NCI-H446 treated with DMSO at 0.1 percent for 48 hours (cell line): ENCODE measurements at regions not wholly inside any gene's neighbourhood (a gene's known extent, or its start where the extent isn't known, plus 50 kb on each side); places are given as distances from the start of the nearest gene placed in this dataset.

ENCODE experiments used
- DNase-seq: peaks from one replicate; lab custom pipeline; 2025; lab: John Stamatoyannopoulos, UW

GRCh38 chr16:79713609-79714309 is 113.2 kb upstream of the MAF start:
- DNase-seq: no peak

GRCh38 chr16:79712276-79712675 is 111.7 kb upstream of the MAF start:
- DNase-seq: no peak

GRCh38 chr16:79707876-79708275 is 107.3 kb upstream of the MAF start:
- DNase-seq: no peak

- DNase-seq: no peak
Measured at GRCh38 chr16:79703066-79703465, 102.5 kb upstream of the MAF start.

GRCh38 chr16:79698341-79698753 is 97.8 kb upstream of the MAF start:
- DNase-seq: no peak

GRCh38 chr16:79697562-79698112 is 97.1 kb upstream of the MAF start:
- DNase-seq: no peak

GRCh38 chr16:79691007-79691406 is 90.5 kb upstream of the MAF start:
- DNase-seq: no peak

- no peak for DNase-seq
Measured at GRCh38 chr16:79690159-79690558, 89.6 kb upstream of the MAF start.

- DNase-seq: no peak
Measured at GRCh38 chr16:79687249-79688130, 87.0 kb upstream of the MAF start.

- no peak for DNase-seq
Measured at GRCh38 chr16:79685871-79686270, 85.3 kb upstream of the MAF start.

GRCh38 chr16:79679334-79679733 is 78.8 kb upstream of the MAF start:
- no peak for DNase-seq

GRCh38 chr16:79677799-79678530 is 77.4 kb upstream of the MAF start:
- DNase-seq: no peak

- DNase-seq: no peak
Measured at GRCh38 chr16:79673635-79674034, 73.1 kb upstream of the MAF start.

GRCh38 chr16:79672524-79672923 is 72.0 kb upstream of the MAF start:
- DNase-seq: no peak

GRCh38 chr16:79668502-79668901 is 68.0 kb upstream of the MAF start:
- no peak for DNase-seq

- no peak for DNase-seq
Measured at GRCh38 chr16:79665970-79666369, 65.4 kb upstream of the MAF start.

- no peak for DNase-seq
Measured at GRCh38 chr16:79664407-79664806, 63.9 kb upstream of the MAF start.

GRCh38 chr16:79662669-79663313 is 62.3 kb upstream of the MAF start:
- DNase-seq: no peak

- no peak for DNase-seq
Measured at GRCh38 chr16:79662122-79662521, 61.6 kb upstream of the MAF start.

GRCh38 chr16:79661578-79661977 is 61.0 kb upstream of the MAF start:
- no peak for DNase-seq

GRCh38 chr16:79659344-79659743 is 58.8 kb upstream of the MAF start:
- DNase-seq: no peak
